ENCODE measurements at regions not wholly inside any gene's neighbourhood (a gene's known extent, or its start where the extent isn't known, plus 50 kb on each side); places are given as distances from the start of the nearest gene placed in this dataset.

- H3K79me2 ChIP-seq (ENCODE audit: low read length), result no peaks in the 10 kb centered on the region
- H3K36me3 ChIP-seq (replicated peaks; ENCODE audit: low read depth, low read length), result no peaks in the 10 kb centered on the region
- no peaks in the 10 kb centered on the region for H3K9me3 ChIP-seq (ENCODE audit: insufficient read depth, low read length)
- no peak overlapping the region for H3K9ac ChIP-seq (ENCODE audit: low read length)
- H4K20me1 ChIP-seq (ENCODE audit: insufficient read depth, low read length), result no peaks in the 10 kb centered on the region
- peaks cover 13% of the 10 kb centered on the region for H3K4me1 ChIP-seq (ENCODE audit: low read length)
- H3K27ac ChIP-seq (ENCODE audit: low read length), result no peak overlapping the region
- TF ChIP-seq CTCF (IDR thresholded peaks at IDR 0.05; ENCODE audit: low read depth, low read length) (no peak), EZH2phosphoT487 (IDR thresholded peaks at IDR 0.05; ENCODE audit: low read depth) (no peak)
- H2AFZ ChIP-seq (ENCODE audit: low read depth, low read length), result no peak overlapping the region
- H3K4me3 ChIP-seq (ENCODE audit: low read length), result no peak overlapping the region
- H3K27me3 ChIP-seq (ENCODE audit: low read depth, low read length), result no peaks in the 10 kb centered on the region
- H3K4me2 ChIP-seq (ENCODE audit: low read length), result no peak overlapping the region
Measured at GRCh38 chr12:19801941-19802340, 362.6 kb downstream of the AEBP2 start.

- Histone ChIP-seq H3K4me1 (ENCODE audit: low read length) (peaks cover 13% of the 10 kb centered on the region), H3K4me2 (ENCODE audit: low read length) (no peak overlapping the region)
Measured at GRCh38 chr12:19802915-19803314, 363.6 kb downstream of the AEBP2 start.

GRCh38 chr12:19804737-19805136 lies 365.4 kb downstream of the AEBP2 start:
- TF ChIP-seq EZH2phosphoT487 (IDR thresholded peaks at IDR 0.05; ENCODE audit: low read depth) (no peak), CTCF (IDR thresholded peaks at IDR 0.05; ENCODE audit: low read depth, low read length) (no peak)
- peaks cover 13% of the 10 kb centered on the region for H3K4me1 ChIP-seq (ENCODE audit: low read length)
- no peak overlapping the region for H3K27ac ChIP-seq (ENCODE audit: low read length)
- H4K20me1 ChIP-seq (ENCODE audit: insufficient read depth, low read length), result no peaks in the 10 kb centered on the region
- no peaks in the 10 kb centered on the region for H3K36me3 ChIP-seq (replicated peaks; ENCODE audit: low read depth, low read length)
- no peaks in the 10 kb centered on the region for H3K79me2 ChIP-seq (ENCODE audit: low read length)
- H3K4me3 ChIP-seq (ENCODE audit: low read length), result no peak overlapping the region
- no peak overlapping the region for H3K4me2 ChIP-seq (ENCODE audit: low read length)
- no peak overlapping the region for H2AFZ ChIP-seq (ENCODE audit: low read depth, low read length)
- no peaks in the 10 kb centered on the region for H3K9me3 ChIP-seq (ENCODE audit: insufficient read depth, low read length)
- H3K9ac ChIP-seq (ENCODE audit: low read length), result no peak overlapping the region
- no peaks in the 10 kb centered on the region for H3K27me3 ChIP-seq (ENCODE audit: low read depth, low read length)

More at GRCh38 chr12:19802915-19803314, 363.6 kb downstream of the AEBP2 start:
- no peak overlapping the region for H3K4me3 ChIP-seq (ENCODE audit: low read length)
- no peaks in the 10 kb centered on the region for H4K20me1 ChIP-seq (ENCODE audit: insufficient read depth, low read length)
- no peak overlapping the region for H3K27ac ChIP-seq (ENCODE audit: low read length)
- no peak overlapping the region for H2AFZ ChIP-seq (ENCODE audit: low read depth, low read length)
- no peaks in the 10 kb centered on the region for H3K9me3 ChIP-seq (ENCODE audit: insufficient read depth, low read length)
- no peaks in the 10 kb centered on the region for H3K27me3 ChIP-seq (ENCODE audit: low read depth, low read length)
- no peaks in the 10 kb centered on the region for H3K79me2 ChIP-seq (ENCODE audit: low read length)
- no peaks in the 10 kb centered on the region for H3K36me3 ChIP-seq (replicated peaks; ENCODE audit: low read depth, low read length)
- H3K9ac ChIP-seq (ENCODE audit: low read length), result no peak overlapping the region
- TF ChIP-seq EZH2phosphoT487 (IDR thresholded peaks at IDR 0.05; ENCODE audit: low read depth), result no peak
- no peak for TF ChIP-seq CTCF (IDR thresholded peaks at IDR 0.05; ENCODE audit: low read depth, low read length)

- TF ChIP-seq CTCF (IDR thresholded peaks at IDR 0.05; ENCODE audit: low read depth, low read length), result no peak
- TF ChIP-seq EZH2phosphoT487 (IDR thresholded peaks at IDR 0.05; ENCODE audit: low read depth), result no peak
- H3K27ac ChIP-seq (ENCODE audit: low read length), result no peak overlapping the region
- no peak overlapping the region for H3K4me3 ChIP-seq (ENCODE audit: low read length)
- no peaks in the 10 kb centered on the region for H3K27me3 ChIP-seq (ENCODE audit: low read depth, low read length)
- H3K4me2 ChIP-seq (ENCODE audit: low read length), result no peak overlapping the region
- no peaks in the 10 kb centered on the region for H3K9me3 ChIP-seq (ENCODE audit: insufficient read depth, low read length)
- no peaks in the 10 kb centered on the region for H3K4me1 ChIP-seq (ENCODE audit: low read length)
- H3K79me2 ChIP-seq (ENCODE audit: low read length), result no peaks in the 10 kb centered on the region
- H4K20me1 ChIP-seq (ENCODE audit: insufficient read depth, low read length), result no peaks in the 10 kb centered on the region
- H3K36me3 ChIP-seq (replicated peaks; ENCODE audit: low read depth, low read length), result no peaks in the 10 kb centered on the region
- no peak overlapping the region for H3K9ac ChIP-seq (ENCODE audit: low read length)
- H2AFZ ChIP-seq (ENCODE audit: low read depth, low read length), result no peak overlapping the region
Measured at GRCh38 chr12:19808371-19808770, 369.1 kb downstream of the AEBP2 start.

Data from OCI-LY3 (cell line).